ENCODE measurements at regions not wholly inside any gene's neighbourhood (a gene's known extent, or its start where the extent isn't known, plus 50 kb on each side); places are given as distances from the start of the nearest gene placed in this dataset.

DNA sequence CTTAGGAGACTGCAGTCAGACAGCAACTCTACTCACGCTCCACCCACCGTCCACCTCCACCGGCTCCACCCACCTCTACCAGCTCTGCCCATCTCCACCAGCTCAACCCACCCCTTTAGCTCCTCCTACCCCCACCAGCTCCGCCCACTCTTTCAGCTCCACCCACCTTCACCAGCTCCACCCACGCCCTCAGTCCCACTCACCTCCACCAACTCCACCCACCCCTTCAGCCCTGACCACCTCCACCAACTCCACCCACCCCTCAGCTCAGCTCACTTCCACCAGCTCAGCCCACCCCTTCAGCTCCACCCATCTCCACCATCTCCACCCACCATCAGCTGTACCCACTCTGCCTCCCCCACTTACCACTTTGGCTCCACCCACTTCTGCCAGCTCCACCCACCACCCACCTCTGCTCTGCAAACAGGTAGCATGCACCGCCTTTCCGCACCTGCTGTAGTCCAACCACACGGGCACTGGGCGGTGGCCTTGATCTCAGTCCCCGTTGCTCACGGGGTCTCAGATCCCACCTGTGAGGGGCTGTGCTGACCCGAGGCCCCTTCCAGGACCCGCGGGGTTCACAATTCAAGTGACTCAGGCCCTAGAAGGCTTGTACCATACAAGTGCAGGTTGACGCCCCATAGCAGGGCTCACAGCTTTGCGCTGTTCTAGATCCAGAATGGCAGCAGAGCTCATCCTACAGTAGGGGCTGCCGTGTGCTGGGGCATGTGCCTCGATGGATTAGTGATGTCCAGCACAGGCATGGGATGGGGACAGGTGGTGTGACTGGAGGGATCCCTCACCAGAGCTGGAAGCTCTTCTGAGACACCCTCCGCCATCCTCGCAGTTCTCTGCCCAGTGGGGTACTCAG, 77.2 kb upstream of the OTOS start:
- no peaks in the 10 kb centered on the region for H3K27me3 ChIP-seq
- no peak overlapping the region for H3K27ac ChIP-seq
- H3K4me1 ChIP-seq: no peaks in the 10 kb centered on the region
- no peak overlapping the region for H3K4me3 ChIP-seq
- TF ChIP-seq POLR2AphosphoS5 (IDR thresholded peaks at IDR 0.05) (no peak), EP300 (IDR thresholded peaks at IDR 0.05) (no peak), POLR2A (IDR thresholded peaks at IDR 0.05) (no peak), CTCF (IDR thresholded peaks at IDR 0.05) (no peak)
- WGBS, 2 donors: 90 to 91% methylated on average over 17 to 19 of the region's 20 CpGs
- ATAC-seq (ENCODE audit: low FRiP score in 2 of 2) (no peak), DNase-seq (peak in 1 of 2 donors; percentile 14)
- H3K9me3 ChIP-seq: no peaks in the 10 kb centered on the region
- no peaks in the 10 kb centered on the region for H3K36me3 ChIP-seq

DNA sequence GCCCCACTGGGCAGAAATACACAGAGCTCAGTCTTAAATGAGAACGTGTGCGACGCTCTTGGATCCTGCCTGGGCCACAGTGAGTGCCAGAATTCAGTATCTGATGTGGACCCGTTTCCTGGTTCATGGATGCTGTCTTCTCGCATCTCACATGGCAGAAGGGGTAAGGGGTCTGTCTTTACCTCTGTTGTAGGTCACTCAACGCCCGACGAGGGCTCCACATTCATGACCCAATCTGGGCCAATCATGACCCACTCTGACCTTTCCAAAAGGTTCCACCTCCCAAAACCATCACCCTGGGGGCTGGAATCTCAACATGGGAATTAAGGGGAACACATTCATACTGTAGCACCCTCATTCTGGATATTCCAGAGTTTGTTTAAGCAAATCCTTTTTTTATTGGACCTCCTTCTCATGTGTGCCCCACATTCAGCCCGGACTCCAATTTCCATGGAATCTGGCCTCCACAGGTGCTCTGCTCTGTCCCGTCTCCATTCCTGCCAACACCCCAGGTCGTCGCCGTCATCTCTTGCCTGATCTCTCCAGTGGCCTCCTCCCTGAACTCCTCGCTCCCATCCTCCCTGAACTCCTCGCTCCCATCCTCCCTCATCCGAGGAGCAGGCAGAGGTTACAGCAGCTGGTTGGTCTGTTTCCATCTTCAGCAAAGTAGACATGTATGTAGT, 78.9 kb upstream of the OTOS start:
- no peaks in the 10 kb centered on the region for H3K36me3 ChIP-seq
- ATAC-seq (ENCODE audit: low FRiP score in 2 of 2) (no peak), DNase-seq (peak in 1 of 2 donors; percentile 15)
- no peaks in the 10 kb centered on the region for H3K4me1 ChIP-seq
- H3K27me3 ChIP-seq: no peaks in the 10 kb centered on the region
- no peak overlapping the region for H3K4me3 ChIP-seq
- H3K27ac ChIP-seq: no peak overlapping the region
- TF ChIP-seq POLR2A (IDR thresholded peaks at IDR 0.05) (no peak), CTCF (IDR thresholded peaks at IDR 0.05) (no peak), POLR2AphosphoS5 (IDR thresholded peaks at IDR 0.05) (no peak), EP300 (IDR thresholded peaks at IDR 0.05) (no peak)
- H3K9me3 ChIP-seq: no peaks in the 10 kb centered on the region
- WGBS, 2 donors: 81 to 82% methylated on average over 16 of the region's 16 CpGs

DNA sequence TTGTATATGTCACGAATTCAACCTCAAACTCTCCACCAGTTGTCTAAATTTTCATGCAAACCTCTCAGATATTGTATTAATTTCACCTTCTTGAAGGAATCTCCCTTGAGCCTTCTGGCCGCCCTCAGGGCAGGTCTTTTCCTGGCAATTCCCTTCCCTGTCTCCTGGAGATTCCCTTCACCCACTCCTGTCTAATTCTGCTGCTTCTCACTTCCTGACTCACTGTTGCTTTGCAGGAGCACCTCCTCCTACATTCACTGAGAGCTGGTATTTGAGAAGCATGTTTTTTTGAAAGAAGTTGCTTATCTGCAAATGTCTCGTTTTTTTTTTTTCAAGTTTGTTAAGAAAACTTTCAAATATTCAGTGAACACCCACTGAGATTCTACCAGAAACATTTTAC, 79.9 kb upstream of the OTOS start:
- no peak for DNase-seq
- Histone ChIP-seq H3K27me3 (no peaks in the 10 kb centered on the region), H3K36me3 (no peaks in the 10 kb centered on the region), H3K4me1 (no peaks in the 10 kb centered on the region), H3K9me3 (no peaks in the 10 kb centered on the region), H3K4me3 (no peak overlapping the region), H3K27ac (no peak overlapping the region)
- no peak for ATAC-seq (ENCODE audit: low FRiP score in 2 of 2)
- 37 to 45% methylated on average over 3 of the region's 3 CpGs for WGBS, 2 donors
- TF ChIP-seq CTCF (IDR thresholded peaks at IDR 0.05) (no peak), POLR2A (IDR thresholded peaks at IDR 0.05) (no peak), EP300 (IDR thresholded peaks at IDR 0.05) (no peak), POLR2AphosphoS5 (IDR thresholded peaks at IDR 0.05) (no peak)

- H3K4me3 ChIP-seq: no peak overlapping the region
- ATAC-seq (ENCODE audit: low FRiP score in 2 of 2) (no peak), DNase-seq (no peak)
- TF ChIP-seq POLR2A (IDR thresholded peaks at IDR 0.05) (no peak), EP300 (IDR thresholded peaks at IDR 0.05) (no peak), CTCF (IDR thresholded peaks at IDR 0.05) (no peak), POLR2AphosphoS5 (IDR thresholded peaks at IDR 0.05) (no peak)
- H3K9me3 ChIP-seq: no peaks in the 10 kb centered on the region
- H3K36me3 ChIP-seq: no peaks in the 10 kb centered on the region
- no peak overlapping the region for H3K27ac ChIP-seq
- 73 to 78% methylated on average over 7 of the region's 7 CpGs for WGBS, 2 donors
- H3K4me1 ChIP-seq: no peaks in the 10 kb centered on the region
- H3K27me3 ChIP-seq: no peaks in the 10 kb centered on the region
Observed at GRCh38 chr2:240223631-240224030, 83.2 kb upstream of the OTOS start.
